Epithelial cell of prostate (primary cell): ENCODE measurements at regions not wholly inside any gene's neighbourhood (a gene's known extent, or its start where the extent isn't known, plus 50 kb on each side); places are given as distances from the start of the nearest gene placed in this dataset.

Experiments used
- DNase-seq: peaks from one replicate; pipeline ENCODE4 v3.0.0-alpha.2; 2011; ENCODE audit warnings: low read depth, low spot score
- H3K27ac ChIP-seq: fragments of 450-650 bp; 2 replicates; pipeline ENCODE4 v1.5.1; 2017; ENCODE audit warnings: mild to moderate bottlenecking

DNA sequence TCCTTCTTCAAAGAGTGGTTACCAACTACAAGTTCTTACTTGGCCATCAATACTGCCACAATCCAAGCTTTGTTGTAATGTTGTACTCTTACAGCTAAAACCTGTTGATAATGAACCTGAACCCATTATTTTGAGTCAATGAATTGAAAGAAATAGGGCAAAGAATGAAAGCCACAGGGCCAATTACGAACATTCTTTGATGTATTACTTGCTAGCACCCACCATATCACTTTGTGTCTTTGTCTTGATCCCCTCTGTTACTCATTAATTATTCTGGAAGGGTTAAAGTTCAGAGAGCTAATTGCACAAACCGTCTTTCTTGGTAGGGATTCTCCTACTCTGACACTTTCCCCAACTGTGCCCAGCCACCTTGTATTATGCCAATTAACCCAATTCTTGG, 53.2 kb upstream of the TFEC start:
- H3K27ac ChIP-seq: no peak overlapping the region
- no peak for DNase-seq

DNA sequence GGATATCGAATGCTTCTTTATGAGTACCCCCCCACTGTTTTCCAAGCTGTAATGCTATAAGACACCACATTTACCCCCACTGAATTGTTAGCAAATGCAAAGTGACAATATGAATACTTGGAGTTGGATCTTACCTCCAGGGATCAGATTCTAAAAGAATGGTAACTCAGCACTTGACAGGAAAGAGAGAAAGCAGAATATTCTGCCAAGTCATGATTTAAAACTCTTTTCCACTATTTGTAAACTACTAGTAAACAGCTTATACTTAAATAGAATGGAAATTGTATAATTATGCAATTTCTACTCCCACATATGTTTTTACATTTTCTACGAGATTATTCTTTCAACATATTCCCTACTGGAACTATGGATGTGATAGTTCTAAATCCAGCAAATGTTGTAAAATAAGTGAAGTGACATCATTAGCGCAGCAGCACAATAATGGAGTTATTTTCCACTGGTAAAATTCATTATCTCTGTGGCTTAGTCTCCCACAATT, 56.0 kb upstream of the TFEC start:
- H3K27ac ChIP-seq: no peak overlapping the region
- DNase-seq: no peak

DNA sequence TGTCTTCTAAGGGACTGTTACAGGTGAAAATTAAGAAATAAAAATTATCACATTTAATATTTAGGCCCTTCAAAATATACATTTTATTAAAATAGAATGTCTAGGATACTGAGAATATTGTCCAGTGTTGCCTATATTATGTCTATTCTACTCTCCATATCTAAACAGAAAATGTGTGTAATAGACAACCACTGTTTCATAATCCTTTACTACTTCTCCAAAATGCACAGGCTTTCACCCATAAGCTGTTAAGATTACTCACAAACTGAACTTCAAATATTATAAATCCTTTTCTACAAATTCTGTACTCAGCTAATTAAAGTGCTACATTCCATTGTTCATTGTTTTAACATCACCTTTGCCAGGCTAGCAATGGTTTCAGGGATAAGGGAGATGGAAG, 56.7 kb upstream of the TFEC start:
- no peak for DNase-seq
- no peak overlapping the region for H3K27ac ChIP-seq

DNA sequence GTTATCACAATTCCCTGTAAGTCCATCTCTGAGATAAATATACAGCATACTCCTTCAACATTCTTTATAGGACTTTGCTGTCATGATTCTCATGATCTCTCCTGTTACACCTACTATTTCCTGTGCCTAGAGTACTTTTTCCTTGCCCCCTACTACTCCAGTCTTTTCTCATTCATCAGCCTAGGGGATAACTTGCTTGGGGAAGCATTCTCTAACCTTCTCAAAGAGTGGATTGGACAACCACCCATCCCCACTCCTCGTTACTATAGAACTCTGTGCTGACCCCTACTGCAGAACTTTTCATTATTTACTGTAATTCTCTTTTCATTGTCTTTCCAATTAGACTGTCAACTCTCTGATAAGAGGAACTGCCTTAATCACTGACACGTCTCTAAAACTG, 57.4 kb upstream of the TFEC start:
- H3K27ac ChIP-seq: no peak overlapping the region
- no peak for DNase-seq

DNA sequence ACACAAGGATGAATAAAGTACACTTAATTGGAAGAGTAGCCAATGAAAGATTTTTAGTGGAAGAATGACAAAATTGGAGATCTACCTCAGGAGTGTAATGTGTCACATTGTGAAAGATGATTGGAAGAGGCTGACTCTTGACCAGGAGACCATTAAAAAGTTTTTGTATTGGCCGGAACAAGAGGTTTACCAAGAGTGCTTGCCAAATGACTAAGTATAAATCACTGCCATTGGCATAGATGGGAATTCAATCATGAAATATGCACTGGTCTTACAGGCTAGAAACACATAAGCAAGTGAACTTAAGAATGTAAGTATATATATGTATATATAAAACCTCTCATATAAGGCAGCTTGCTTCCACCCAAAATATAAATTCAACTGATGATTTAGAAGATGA, 58.7 kb upstream of the TFEC start:
- DNase-seq: no peak
- H3K27ac ChIP-seq: no peak overlapping the region

DNA sequence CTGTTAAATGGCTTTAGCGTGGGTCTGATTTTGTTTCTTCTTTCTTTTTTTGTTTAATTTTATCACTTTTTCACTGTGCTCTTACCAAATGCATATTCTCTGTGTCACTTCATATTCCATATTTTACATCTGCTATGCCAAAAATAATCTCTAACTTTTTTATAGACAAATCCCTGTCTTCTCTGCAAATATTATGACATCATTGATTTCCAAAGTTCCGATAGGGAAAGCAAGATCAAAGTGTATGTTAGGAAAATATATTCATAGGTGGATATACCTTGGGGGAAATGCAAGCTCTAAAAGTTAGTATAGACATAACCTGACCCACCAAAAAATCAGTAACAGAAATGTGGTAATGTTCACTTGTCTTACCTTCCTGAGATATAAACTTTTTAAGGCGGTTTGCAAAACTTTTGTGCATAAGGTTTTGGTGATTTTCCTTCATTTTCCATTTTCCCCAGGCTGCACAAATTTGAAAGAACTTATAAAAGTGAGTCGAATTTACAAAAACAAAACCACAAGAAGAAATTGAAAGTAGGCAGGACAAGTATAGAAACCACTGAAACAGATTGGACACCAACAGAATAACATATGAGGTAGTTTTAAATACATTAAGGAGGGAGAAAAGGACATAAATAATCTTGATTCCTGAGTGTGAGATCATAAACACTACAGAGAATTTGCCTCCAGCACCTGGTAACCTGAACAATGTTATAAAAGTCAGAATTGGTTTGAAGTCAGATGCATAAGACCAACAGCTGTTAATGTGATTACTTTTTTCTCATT, 63.1 kb upstream of the TFEC start:
- DNase-seq: no peak
- no peak overlapping the region for H3K27ac ChIP-seq

DNA sequence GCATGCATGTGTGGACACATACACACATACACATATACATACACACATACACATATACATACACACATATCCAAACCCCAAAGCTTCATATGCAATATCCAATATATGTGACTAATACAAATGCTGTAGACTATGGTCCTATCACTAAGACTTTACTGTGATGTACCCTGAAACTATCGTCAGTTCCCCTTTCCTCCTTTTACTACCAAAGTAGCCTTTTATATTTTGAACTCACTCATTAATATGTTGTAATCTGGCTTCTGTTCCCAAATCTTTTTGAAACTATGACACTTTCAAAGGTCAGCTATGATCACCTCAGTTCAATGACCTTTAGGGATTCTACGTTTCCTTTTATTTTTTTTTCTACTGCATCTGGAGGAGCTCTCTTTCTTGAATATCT, 64.8 kb upstream of the TFEC start:
- DNase-seq: no peak
- H3K27ac ChIP-seq: no peak overlapping the region

DNA sequence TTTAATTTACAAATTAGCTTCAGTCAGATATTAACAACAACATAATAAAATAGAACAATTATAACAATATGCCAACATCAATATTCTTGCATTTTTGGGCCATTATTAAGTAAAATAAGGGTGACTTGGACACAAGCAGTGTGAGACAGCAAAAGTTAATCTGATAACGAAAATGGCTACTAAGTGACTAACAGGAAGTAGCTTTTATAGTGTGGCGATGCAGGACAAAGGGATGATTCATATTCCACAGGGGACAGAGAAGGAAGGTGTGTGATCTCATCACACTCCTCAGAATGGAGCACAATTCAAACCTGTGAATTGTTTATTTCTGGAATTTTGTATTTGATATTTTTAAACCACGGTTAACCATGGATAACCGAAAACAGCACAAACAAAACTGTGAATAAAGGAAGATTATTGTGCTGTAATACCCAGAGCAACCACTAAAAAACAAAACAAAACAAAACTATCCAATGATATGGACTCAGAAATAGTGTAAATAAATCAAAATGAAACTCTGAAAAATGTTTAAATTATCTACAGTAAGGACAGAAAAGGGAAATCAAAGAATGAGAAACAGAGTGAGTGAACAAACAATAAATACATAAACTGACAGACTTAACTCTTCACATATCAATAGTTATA, 66.9 kb upstream of the TFEC start:
- peak; percentile 63 for DNase-seq
- peak overlapping the region; percentile 53 for H3K27ac ChIP-seq

DNA sequence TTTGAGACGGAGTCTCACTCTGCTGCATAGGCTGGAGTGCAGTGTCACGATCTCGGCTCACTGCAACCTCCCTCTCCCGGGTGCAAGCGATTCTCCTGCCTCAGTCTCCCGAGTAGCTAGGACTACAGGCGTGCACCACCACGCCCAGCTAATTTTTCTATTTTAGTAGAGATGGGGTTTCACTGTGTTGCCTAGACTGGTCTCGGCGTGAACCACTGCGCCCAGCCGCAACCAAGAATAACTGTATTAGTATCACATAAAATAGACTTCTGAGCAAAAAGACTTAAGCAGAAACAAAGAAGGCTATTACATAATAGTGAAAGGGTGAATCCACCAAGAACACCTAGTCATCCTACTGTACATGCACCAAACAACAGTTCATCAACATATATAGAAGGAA, 67.6 kb upstream of the TFEC start:
- DNase-seq: no peak
- no peak overlapping the region for H3K27ac ChIP-seq

DNA sequence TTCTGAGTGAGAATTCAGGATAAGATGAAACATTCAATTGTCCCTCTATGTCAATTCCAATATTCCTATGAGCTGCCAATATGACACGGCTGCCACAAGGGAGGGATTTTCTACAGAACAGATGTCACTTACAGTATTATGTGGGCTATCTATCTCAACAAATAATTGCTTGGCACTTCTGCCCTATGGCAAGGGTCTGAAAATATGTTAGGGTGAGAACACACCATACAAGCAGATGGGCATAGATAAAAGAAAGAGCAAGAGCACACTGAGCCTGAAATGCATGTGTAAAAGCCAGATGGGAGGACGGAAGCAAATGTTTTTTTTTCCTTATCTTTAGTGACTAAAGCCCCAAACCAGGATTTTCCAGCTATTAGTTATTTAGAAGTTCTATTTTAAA, 70.1 kb upstream of the TFEC start:
- DNase-seq: no peak
- no peak overlapping the region for H3K27ac ChIP-seq

DNA sequence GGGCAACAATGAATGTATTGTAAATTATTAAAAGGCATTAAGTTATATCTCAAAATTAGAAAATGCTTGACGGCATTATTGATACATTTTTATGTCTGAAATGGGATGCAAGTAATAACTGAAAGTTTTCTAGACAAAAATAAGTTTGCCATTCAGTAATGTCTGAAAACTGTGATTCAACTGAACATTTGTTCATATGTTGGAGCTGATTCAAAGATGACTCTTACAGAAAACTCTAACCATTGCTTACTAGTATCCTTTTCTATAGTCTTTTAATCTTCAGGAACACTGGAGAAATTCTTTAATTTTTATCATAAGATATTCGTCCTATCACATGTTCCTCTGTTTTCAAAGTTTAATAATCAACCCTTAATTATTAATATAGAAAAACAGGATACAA, 71.1 kb upstream of the TFEC start:
- no peak overlapping the region for H3K27ac ChIP-seq
- DNase-seq: no peak

DNA sequence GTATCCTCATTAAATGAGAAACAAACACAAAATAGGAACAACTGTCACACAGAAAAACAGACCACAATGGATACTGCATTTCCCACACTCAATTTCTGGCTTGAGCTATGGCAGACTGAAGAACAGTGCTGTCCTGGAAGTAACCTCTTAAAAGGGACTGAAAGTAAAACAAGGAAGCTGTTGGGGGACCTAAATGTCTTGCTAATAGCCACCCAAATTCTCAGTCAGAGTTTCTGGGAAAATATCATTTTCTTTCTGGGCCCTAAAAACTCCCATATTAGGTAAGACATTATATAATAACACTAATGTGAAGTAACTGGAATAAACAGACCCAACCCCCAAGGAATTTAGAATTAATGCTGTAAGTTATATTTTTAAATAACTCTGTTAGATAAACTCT, 80.9 kb upstream of the TFEC start:
- no peak for DNase-seq

DNA sequence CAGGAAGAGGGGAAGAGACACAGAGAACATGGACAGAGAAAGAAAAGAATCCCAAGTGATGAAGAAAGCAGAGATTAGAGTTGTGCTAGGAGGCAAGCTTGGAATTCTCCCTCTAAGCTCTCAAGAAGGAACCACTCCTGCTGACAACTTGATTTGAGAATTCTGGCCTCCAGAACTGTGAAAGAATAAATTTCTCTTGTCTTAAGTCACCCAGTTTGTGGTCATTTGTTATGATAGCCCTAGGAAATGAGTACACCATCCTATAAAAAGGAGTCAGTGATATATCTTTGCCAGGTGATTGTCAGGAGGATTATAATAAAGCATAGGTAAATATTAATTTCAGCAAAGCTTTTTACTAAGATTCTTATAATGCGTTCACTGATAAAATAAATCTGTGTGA, 82.7 kb upstream of the TFEC start:
- DNase-seq: peak; percentile 8
- H3K27ac ChIP-seq: no peak overlapping the region

More for the DNA sequence above, 80.9 kb upstream of the TFEC start:
- H3K27ac ChIP-seq: no peak overlapping the region

DNA sequence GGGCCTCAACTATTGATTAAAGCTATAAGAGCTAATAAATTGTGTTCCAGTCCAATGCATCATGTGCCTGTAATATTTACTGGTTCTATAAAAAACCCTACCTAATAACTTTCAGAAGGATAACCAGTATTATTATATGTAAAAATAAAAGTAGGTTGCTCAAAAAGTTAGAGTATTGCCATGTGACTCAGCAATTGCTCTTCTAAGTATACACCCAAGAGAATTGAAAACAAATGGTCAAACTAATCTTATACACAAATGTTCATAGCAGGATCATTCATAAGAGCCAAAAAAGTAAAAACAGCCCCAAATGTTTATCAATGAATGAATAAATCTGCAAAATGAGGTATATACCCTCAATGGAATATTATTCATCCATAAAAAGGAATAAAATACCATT, 89.5 kb upstream of the TES start:
- DNase-seq: no peak
- no peak overlapping the region for H3K27ac ChIP-seq

DNA sequence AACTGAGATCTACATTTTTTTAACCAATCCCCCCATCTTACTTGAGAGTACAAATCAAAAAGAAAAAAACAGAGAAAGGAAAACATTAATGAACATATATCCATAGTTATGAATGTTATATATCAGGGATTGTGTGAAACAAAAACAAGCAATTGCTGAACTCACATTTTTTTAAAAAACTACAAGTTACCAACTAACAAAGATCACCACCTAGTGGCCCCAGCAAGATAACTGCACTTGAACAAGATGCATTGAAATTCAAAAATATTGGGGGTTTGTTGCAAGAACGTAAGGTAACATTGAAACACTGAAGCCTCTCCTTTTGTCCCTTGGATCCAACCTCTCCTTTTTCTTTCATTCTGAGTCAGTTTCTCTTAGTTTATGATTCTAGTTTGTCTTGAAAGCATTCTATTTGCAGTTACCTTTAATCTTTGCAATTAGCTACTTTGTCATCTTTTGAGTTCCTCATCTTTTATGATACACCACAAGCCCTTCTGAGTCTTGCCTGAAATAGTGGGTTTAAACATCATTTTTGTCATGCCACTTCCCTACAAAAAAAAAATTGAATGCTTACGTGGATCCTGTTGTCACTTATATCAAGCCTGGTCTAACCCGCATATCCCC, 87.3 kb upstream of the TES start:
- no peak overlapping the region for H3K27ac ChIP-seq
- no peak for DNase-seq

DNA sequence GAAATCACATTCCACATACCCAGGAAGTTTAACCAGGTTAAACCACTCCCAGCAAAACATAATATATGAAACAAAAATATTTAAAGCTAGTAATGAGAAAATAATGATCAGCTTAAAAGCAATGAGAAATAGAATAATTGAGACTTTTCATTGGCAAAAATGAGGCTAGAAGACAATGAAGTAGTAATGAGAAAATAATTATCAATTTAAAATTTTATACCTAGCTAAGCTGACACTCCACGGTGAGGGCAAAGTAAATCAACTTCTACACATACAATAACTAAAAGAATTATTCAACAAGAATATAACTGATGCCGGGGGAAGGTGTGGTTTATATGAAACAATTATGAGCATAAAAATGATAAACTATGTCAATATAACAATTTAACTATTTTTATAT, 82.2 kb upstream of the TES start:
- no peak for DNase-seq
- H3K27ac ChIP-seq: no peak overlapping the region

DNA sequence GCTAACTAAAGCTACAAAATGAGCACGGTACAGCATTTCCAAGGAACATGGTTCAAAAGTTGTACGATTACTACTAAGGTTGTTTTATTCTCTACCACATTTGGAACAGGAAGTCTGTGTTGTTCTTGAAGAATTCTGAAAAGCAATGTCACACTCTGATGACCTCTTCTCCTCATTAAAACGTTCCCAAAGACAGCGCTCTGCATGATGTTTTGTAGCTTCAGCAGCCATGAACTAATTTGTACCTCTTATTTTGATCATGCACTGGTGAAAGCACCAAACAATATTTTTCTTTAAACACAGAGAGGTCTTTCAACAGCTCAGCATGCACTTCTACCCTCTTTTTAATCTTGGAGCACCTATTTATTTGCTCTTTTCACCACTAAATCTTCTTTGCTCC, 75.0 kb upstream of the TES start:
- no peak for DNase-seq
- H3K27ac ChIP-seq: no peak overlapping the region

DNA sequence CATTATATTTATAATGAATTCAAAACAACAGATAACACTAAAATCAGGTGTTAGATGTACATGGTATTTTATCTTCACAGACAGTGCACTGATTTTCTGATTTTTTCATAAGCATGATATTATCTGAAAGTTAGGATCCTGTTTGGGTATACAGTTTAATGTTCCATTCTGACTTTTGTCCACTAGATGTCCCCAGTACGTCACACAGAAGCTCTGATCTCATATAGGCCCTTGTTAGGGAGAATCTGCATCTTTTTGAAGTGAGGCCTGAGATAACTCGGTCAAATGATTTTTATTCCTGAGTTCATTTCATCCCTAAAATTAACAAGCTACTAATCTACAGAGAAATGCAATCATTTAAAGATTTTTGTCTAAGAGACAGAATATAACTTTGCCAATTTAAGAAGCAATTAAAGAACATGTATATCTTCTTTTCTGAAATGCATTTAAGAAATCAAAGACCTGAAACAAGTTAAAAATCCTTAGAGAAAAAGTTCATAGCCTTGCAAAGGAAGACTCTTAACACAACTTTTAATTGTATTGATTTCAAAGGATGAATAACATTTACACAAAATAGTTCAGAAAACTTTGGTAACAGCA, 72.0 kb upstream of the TES start:
- peak; percentile 24 for DNase-seq
- H3K27ac ChIP-seq: peak overlapping the region; percentile 60

DNA sequence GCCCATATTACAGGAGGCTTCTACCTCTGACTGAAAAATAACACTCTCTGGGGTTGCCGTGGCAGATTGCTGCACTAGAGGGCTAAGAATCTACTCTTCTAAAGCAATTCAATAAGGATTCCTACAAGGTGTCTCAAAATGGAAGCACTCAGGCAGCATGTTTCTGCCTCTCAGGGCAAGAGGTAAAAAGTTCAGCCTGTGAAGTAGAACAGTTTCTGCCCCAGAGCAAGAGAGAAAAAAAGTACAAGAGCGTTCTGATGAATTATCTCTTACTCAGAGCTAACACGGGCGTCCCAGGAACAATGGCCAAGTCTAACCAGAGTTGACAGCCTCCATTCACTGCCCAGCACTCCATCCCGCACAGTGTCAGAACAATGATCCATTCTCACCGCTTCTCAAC, 71.3 kb upstream of the TES start:
- peak overlapping the region; percentile 60 for H3K27ac ChIP-seq
- DNase-seq: peak; percentile 60

DNA sequence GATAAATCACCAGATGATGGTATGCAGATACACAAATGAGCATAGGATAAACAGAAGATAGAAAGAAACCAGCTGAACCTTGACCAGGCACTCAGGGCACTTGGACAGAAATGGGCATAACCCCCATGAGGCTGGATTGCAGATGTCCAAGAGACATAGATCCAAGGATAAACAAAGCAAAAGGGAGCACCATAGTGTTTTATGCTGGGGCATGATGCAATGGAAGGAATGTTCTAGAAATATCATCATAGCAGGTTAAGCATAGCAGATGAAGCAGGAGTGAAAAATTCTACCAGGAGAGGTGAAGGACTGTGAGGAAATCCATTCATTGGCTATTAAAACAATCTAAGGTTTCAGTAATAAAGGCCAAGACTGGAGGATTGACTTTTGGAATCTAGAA, 70.5 kb upstream of the TES start:
- H3K27ac ChIP-seq: peak overlapping the region; percentile 60
- DNase-seq: no peak

DNA sequence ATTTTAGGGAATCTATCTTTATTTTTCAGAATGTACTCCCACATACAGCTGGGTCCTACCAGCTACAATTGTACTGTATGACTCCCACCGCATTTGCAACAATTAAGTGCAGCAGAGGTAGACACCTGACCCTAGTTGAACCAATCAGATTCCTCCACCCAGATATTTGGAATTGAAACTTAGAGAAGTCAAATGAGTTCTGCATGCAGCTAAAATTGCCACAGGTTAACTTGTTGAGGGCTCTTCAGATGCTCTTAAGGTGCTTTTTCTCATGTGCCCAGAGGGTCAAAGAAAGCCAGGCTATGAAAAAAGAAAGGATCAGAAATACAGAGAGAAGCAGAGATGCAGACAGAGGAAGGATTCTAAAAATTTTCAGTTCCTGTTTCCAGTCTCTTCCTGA, 68.0 kb upstream of the TES start:
- no peak overlapping the region for H3K27ac ChIP-seq
- no peak for DNase-seq
